ENCODE measurements at regions not wholly inside any gene's neighbourhood (a gene's known extent, or its start where the extent isn't known, plus 50 kb on each side); places are given as distances from the start of the nearest gene placed in this dataset.
"Not testable (repeated sequence)": the region's sequence is repeated elsewhere in the genome, so short reads cannot be mapped to it uniquely, and the experiment has no call there.

GRCh38 chrX:97860226-97860625 is 976.5 kb downstream of the RPA4 start:
- no peak for DNase-seq

- no peak for DNase-seq
Observed at GRCh38 chrX:97863261-97863660, 979.6 kb downstream of the RPA4 start.

- no peak for DNase-seq
Observed at GRCh38 chrX:97867266-97867665, 983.6 kb downstream of the RPA4 start.

- no peak for DNase-seq
Observed at GRCh38 chrX:97876697-97877407, 993.1 kb downstream of the RPA4 start.

GRCh38 chrX:97882306-97882705 is 998.6 kb downstream of the RPA4 start:
- no peak for DNase-seq

GRCh38 chrX:97895751-97896150 is 1012.0 kb downstream of the RPA4 start:
- no peak for DNase-seq

GRCh38 chrX:97897998-97898397 is 1014.3 kb downstream of the RPA4 start:
- DNase-seq = no peak

- DNase-seq = no peak
Observed at GRCh38 chrX:97898798-97899197, 1015.1 kb downstream of the RPA4 start.

- no peak for DNase-seq
Observed at GRCh38 chrX:97907791-97908190, 1024.1 kb downstream of the RPA4 start.

GRCh38 chrX:97909245-97909644 is 1025.5 kb downstream of the RPA4 start:
- no peak for DNase-seq

- DNase-seq = not testable (repeated sequence)
Observed at GRCh38 chrX:97915390-97915789, 1031.7 kb downstream of the RPA4 start.

GRCh38 chrX:97921223-97921622 is 1037.5 kb downstream of the RPA4 start:
- not testable (repeated sequence) for DNase-seq

- no peak for DNase-seq
Observed at GRCh38 chrX:97931586-97931985, 1047.9 kb downstream of the RPA4 start.

- DNase-seq = no peak
Observed at GRCh38 chrX:97936296-97936695, 1052.6 kb downstream of the RPA4 start.

- no peak for DNase-seq
Observed at GRCh38 chrX:97938706-97939105, 1055.0 kb downstream of the RPA4 start.

GRCh38 chrX:97968376-97969163 is 1084.9 kb downstream of the RPA4 start:
- no peak for DNase-seq

GRCh38 chrX:97984641-97985040 is 1100.9 kb downstream of the RPA4 start:
- DNase-seq = no peak

GRCh38 chrX:97985096-97985495 is 1101.4 kb downstream of the RPA4 start:
- no peak for DNase-seq

- DNase-seq = no peak
Observed at GRCh38 chrX:97987979-97988378, 1104.3 kb downstream of the RPA4 start.

- DNase-seq = no peak
Observed at GRCh38 chrX:97995834-97996233, 1112.1 kb downstream of the RPA4 start.

- DNase-seq = no peak
Observed at GRCh38 chrX:98028691-98029090, 1145.0 kb downstream of the RPA4 start.

- no peak for DNase-seq
Observed at GRCh38 chrX:98029861-98030260, 1146.2 kb downstream of the RPA4 start.

GRCh38 chrX:98057176-98057575 is 1173.5 kb downstream of the RPA4 start:
- no peak for DNase-seq

GRCh38 chrX:98065151-98065550 is 1181.4 kb downstream of the RPA4 start:
- no peak for DNase-seq

- no peak for DNase-seq
Observed at GRCh38 chrX:98067611-98068010, 1183.9 kb downstream of the RPA4 start.

Data from stimulated activated CD4-positive, alpha-beta T cell treated with anti-CD3 and anti-CD28 coated beads, Interleukin-15, amount 100 ng/mL, for 24 hours (primary cell).